SK-N-SH (cell line): ENCODE measurements at regions not wholly inside any gene's neighbourhood (a gene's known extent, or its start where the extent isn't known, plus 50 kb on each side); places are given as distances from the start of the nearest gene placed in this dataset.

Experiments
- CTCF ChIA-PET: fragments of 300-600, 350-600 bp; formaldehyde crosslinking; extraction: SDS; loops from one replicate; lab custom pipeline; 2021; lab: Yijun Ruan, JAX
- POLR2A ChIA-PET: fragments of 350-600 bp; sonication (Branson Sonifier 250); formaldehyde crosslinking; extraction: SDS; loops from one replicate; lab custom pipeline; 2020; ENCODE audit warnings: antibody characterized with exemption, inconsistent platforms; lab: Yijun Ruan, JAX
- DNase-seq: peaks from one replicate; pipeline ENCODE4 v3.0.0; 2012
- H2AFZ ChIP-seq: fragments of 200-600 bp; sonication (generic); 2 replicates; pipeline ENCODE4 v1.8.1; 2016; ENCODE audit warnings: antibody characterized with exemption, mild to moderate bottlenecking, low read depth
- H3F3A ChIP-seq: fragments of 200-600 bp; sonication (generic); replicated peaks from 2 replicates; pipeline ENCODE3; 2016; ENCODE audit warnings: antibody characterized with exemption, mild to moderate bottlenecking; ENCODE audit not compliant: insufficient read depth
- H3K27ac ChIP-seq, 2 experiments: fragments of 200-500 bp in 1 of 2; fragments of 200-600 bp in 1 of 2; sonication (Bioruptor generic) in 1 of 2; sonication (generic), shearing (Covaris generic) in 1 of 2; 2 replicates each; pipeline versions ENCODE4 v1.5.1 to v1.6.1; 2014 to 2016; ENCODE audit warnings: low read depth in 2 of 2, inconsistent platforms in 1 of 2, low read length in 1 of 2, mild to moderate bottlenecking in 1 of 2, mixed read lengths in 1 of 2
- H3K27me3 ChIP-seq: fragments of 200-600 bp; sonication (generic), shearing (Covaris generic); 2 replicates; pipeline ENCODE4 v1.6.1; 2016; ENCODE audit warnings: mixed run types; ENCODE audit not compliant: insufficient read depth
- H3K36me3 ChIP-seq, 2 experiments: fragments of 200-500 bp in 1 of 2; fragments of 200-600 bp in 1 of 2; sonication (Bioruptor generic) in 1 of 2; sonication (generic) in 1 of 2; replicated peaks in 1 of 2; 2 replicates each; pipeline versions ENCODE3 to v1.5.1; 2014 to 2016; ENCODE audit warnings: low read length in 1 of 2, mild to moderate bottlenecking in 1 of 2; ENCODE audit not compliant: insufficient read depth in 2 of 2, control insufficient read depth in 1 of 2
- H3K4me1 ChIP-seq, 2 experiments: fragments of 200-500 bp in 1 of 2; fragments of 200-600 bp in 1 of 2; sonication (Bioruptor generic) in 1 of 2; sonication (generic), shearing (Covaris generic) in 1 of 2; 2 replicates each; pipeline versions ENCODE4 v1.5.1 to v1.6.1; 2014 to 2016; ENCODE audit warnings: low read depth in 1 of 2, low read length in 1 of 2, mixed run types in 1 of 2; ENCODE audit not compliant: insufficient read depth in 2 of 2, control insufficient read depth in 1 of 2
- H3K4me2 ChIP-seq: fragments of 200-600 bp; sonication (generic), shearing (Covaris generic); 2 replicates; pipeline ENCODE4 v1.6.1; 2017; ENCODE audit warnings: mixed run types
- H3K4me3 ChIP-seq, 2 experiments: fragments of 200-500 bp in 1 of 2; fragments of 200-600 bp in 1 of 2; sonication (Bioruptor generic) in 1 of 2; sonication (generic), shearing (Covaris generic) in 1 of 2; 2 replicates each; pipeline versions ENCODE4 v1.5.1 to v1.8.1; 2014 to 2016; ENCODE audit warnings: low read depth in 2 of 2, inconsistent platforms in 1 of 2, low read length in 1 of 2, mild to moderate bottlenecking in 1 of 2, mixed read lengths in 1 of 2, moderate library complexity in 1 of 2
- H3K79me2 ChIP-seq: fragments of 200-600 bp; sonication (generic); 2 replicates; pipeline ENCODE4 v1.8.1; 2017; ENCODE audit warnings: mild to moderate bottlenecking; ENCODE audit not compliant: insufficient read depth
- H3K9ac ChIP-seq: fragments of 200-600 bp; sonication (generic); 2 replicates; pipeline ENCODE4 v1.6.1; 2017; ENCODE audit warnings: mixed run types
- H3K9me2 ChIP-seq: fragments of 200-600 bp; sonication (generic); 2 replicates; pipeline ENCODE4 v1.6.1; 2017; ENCODE audit warnings: mixed run types
- H3K9me3 ChIP-seq: fragments of 200-600 bp; sonication (generic); 2 replicates; pipeline ENCODE4 v1.6.1; 2017; ENCODE audit warnings: mixed run types, mild to moderate bottlenecking, moderate library complexity
- H4K20me1 ChIP-seq: fragments of 200-600 bp; sonication (generic); 2 replicates; pipeline ENCODE4 v1.6.1; 2017; ENCODE audit warnings: mild to moderate bottlenecking, mixed run types; ENCODE audit not compliant: insufficient read depth
- CTCF ChIP-seq: fragments of 200-600 bp; sonication (generic); IDR thresholded peaks from 2 replicates; pipeline ENCODE4 v1.6.1; 2017; ENCODE audit warnings: antibody characterized with exemption, mild to moderate bottlenecking, moderate library complexity
- FOXJ3 ChIP-seq: sonication (generic); formaldehyde crosslinking; IDR thresholded peaks from 2 replicates; pipeline ENCODE4 v1.5.1; 2020; ENCODE audit warnings: mild to moderate bottlenecking, missing genetic modification reagents
- PBX3 ChIP-seq: IDR thresholded peaks from 2 replicates; pipeline ENCODE4; 2012
- REST ChIP-seq: IDR thresholded peaks from 2 replicates; pipeline ENCODE4 v1.6.1; 2012; ENCODE audit warnings: mild to moderate bottlenecking, low read depth, low read length, moderate library complexity
- ZBTB33 ChIP-seq: IDR thresholded peaks from 2 replicates; pipeline ENCODE4 v1.4.0; 2012; ENCODE audit warnings: low read depth, borderline replicate concordance
- WGBS: methylation state at CpG from one replicate; pipeline ENCODE4 v1.1.6; 2017; ENCODE audit warnings: low lambda C conversion rate; 5-methylcytosine and 5-hydroxymethylcytosine counted together

- TF ChIP-seq PBX3: no peak
- TF ChIP-seq ZBTB33: no peak
- no peak for TF ChIP-seq REST
- no peaks in the 10 kb centered on the region for H3K27me3 ChIP-seq
- DNase-seq: no peak
- CTCF ChIA-PET: no interaction called here
- POLR2A ChIA-PET: no interaction called here
- no peaks in the 10 kb centered on the region for H3K36me3 ChIP-seq
- no peaks in the 10 kb centered on the region for H3K9me3 ChIP-seq
- no peak overlapping the region for H2AFZ ChIP-seq
- H3K4me1 ChIP-seq: no peaks in the 10 kb centered on the region
- H3K9me2 ChIP-seq: no peaks in the 10 kb centered on the region
- H3F3A ChIP-seq: no peaks in the 10 kb centered on the region
- H3K4me3 ChIP-seq: no peak overlapping the region
- no peak overlapping the region for H3K4me2 ChIP-seq
- H4K20me1 ChIP-seq: no peaks in the 10 kb centered on the region
- 60% methylated on average over 3 of the region's 3 CpGs for WGBS
- H3K27ac ChIP-seq: no peak overlapping the region
- no peak overlapping the region for H3K9ac ChIP-seq
- no peaks in the 10 kb centered on the region for H3K79me2 ChIP-seq
These were observed 206.1 kb upstream of the LRIG1 start for GRCh38 chr3:66706890-66707289.

- ChIA-PET POLR2A (no interaction called here), CTCF (no interaction called here)
- 0% methylated on average over 3 of the region's 3 CpGs for WGBS
These were observed 208.7 kb upstream of the LRIG1 start for GRCh38 chr3:66709532-66709931.

More at GRCh38 chr3:66709532-66709931, 208.7 kb upstream of the LRIG1 start:
- no peak overlapping the region for H3K4me3 ChIP-seq
- H3K4me1 ChIP-seq: no peaks in the 10 kb centered on the region
- no peaks in the 10 kb centered on the region for H3K79me2 ChIP-seq
- H3K9me3 ChIP-seq: no peaks in the 10 kb centered on the region
- H3K27me3 ChIP-seq: no peaks in the 10 kb centered on the region
- no peak overlapping the region for H3K9ac ChIP-seq
- H2AFZ ChIP-seq: no peak overlapping the region
- H3F3A ChIP-seq: no peaks in the 10 kb centered on the region
- H3K27ac ChIP-seq: no peak overlapping the region
- no peaks in the 10 kb centered on the region for H3K9me2 ChIP-seq
- no peak overlapping the region for H3K4me2 ChIP-seq
- TF ChIP-seq FOXJ3 (no peak), CTCF (no peak), ZBTB33 (no peak)
- TF ChIP-seq, all 33 proteins: peak for 0
- DNase-seq: no peak
- Histone ChIP-seq H4K20me1 (no peaks in the 10 kb centered on the region), H3K36me3 (no peaks in the 10 kb centered on the region)
